ENCODE measurements at regions not wholly inside any gene's neighbourhood (a gene's known extent, or its start where the extent isn't known, plus 50 kb on each side); places are given as distances from the start of the nearest gene placed in this dataset.
"Not testable (repeated sequence)": the region's sequence is repeated elsewhere in the genome, so short reads cannot be mapped to it uniquely, and the experiment has no call there.

- no peak for DNase-seq
These were observed 54.1 kb upstream of the PEG3 start for GRCh38 chr19:56894626-56895025.

- no peak for DNase-seq
These were observed 55.6 kb upstream of the PEG3 start for GRCh38 chr19:56896095-56896494.

- no peak for DNase-seq
These were observed 59.4 kb upstream of the PEG3 start for GRCh38 chr19:56899943-56900342.

DNA sequence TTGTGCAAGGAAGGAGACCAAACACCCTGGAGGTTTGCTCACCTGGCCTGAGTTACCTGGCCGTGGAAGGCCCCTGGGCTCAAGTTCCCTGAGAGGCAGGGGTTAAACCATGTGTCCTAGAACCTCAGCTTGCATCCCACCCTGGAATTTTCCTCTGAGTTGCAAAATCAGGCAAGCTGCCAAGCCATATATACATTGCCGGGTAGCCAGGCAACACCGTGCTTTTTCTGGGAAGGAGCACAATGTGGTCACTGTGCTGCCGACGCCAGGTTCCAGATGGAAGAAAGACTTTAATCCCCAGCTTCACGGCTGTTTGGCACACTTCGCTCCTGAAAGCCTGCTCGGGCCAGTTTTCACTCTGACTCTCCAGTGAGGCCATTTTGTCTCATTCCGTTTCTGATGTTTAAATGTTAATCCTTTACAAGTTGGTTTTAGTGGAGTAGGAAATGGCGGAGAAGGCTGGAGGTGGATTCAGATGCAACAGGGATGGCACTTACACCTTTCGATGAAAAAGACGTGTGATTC, 60.1 kb upstream of the PEG3 start:
- no peak for DNase-seq

- DNase-seq: no peak
These were observed 65.2 kb upstream of the PEG3 start for GRCh38 chr19:56905631-56906150.

- DNase-seq: no peak
These were observed 72.0 kb upstream of the PEG3 start for GRCh38 chr19:56912401-56913112.

- not testable (repeated sequence) for DNase-seq
These were observed 72.6 kb upstream of the PEG3 start for GRCh38 chr19:56913113-56913455.

DNA sequence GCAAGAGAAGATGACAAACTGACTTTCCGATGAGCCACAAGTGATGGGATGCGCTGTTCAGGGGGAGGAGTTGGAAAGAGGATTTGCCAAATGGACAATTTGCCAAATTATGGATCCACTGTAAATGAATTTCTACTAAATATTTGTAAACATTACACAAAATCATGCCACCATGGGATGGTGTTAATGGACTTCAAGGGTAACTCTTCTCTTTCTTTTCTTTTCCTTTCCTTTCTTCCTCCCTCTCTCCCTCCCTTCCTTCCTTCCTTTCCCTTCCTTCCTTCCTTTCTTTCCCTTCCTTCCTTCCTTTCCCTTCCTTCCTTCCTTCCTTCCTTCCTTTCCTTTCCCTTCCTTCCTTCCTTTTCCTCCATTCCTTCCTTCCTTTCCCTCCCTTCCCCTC, 76.0 kb upstream of the PEG3 start:
- DNase-seq: no peak

- no peak for DNase-seq
These were observed 77.0 kb upstream of the PEG3 start for GRCh38 chr19:56917529-56917928.

DNA sequence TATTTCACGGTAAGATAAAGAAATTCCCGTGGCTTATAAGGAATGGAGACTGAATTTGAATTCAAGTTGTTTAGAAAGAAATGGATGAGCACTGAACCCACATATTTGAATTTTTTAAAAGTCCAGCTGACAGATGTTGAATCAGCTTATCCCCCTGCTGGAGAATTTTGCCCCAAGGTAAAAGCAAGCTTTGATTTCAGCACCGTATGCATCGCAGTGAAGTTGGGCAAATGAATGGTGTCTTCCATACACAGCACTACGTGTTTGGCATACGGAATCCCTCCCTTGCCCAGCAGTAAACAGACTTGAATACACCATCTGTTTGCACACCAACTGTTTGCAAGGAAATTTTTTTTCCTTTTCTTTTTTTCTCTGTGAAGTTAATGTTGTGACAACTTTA, 77.5 kb upstream of the PEG3 start:
- no peak for DNase-seq

DNA sequence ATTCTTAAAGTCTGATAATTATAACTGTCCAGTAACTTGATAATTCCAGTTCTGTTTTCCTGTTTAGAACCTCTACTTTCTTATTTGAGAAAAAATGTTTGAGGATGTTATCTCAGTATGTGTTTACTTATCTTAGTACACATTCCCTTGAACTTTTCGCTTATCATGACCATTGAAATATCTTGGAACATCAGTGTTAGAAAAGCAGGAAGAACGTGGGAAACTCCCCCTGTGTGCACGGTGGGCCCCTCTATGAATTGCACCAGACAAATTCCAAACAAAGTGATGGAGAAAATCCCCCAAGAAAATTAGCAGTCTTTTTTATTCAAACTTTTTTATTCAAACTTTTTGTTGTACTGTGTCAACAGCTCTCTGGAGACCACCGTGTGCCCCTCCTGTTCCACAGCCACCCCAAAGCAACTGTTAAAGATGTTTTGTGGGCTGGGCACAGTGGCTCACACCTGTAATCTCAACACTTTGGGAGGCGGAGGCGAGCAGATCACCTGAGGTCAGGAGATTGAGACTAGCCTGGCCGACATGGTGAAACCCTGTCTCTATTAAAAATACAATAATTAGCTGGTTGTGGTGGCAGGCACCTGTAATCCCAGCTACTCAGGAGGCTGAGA, 78.3 kb upstream of the PEG3 start:
- no peak for DNase-seq

GRCh38 chr19:56919308-56919995, 78.9 kb upstream of the PEG3 start:
- DNase-seq: no peak

GRCh38 chr19:56926094-56926493, 85.6 kb upstream of the PEG3 start:
- not testable (repeated sequence) for DNase-seq

GRCh38 chr19:56927294-56927693, 86.8 kb upstream of the PEG3 start:
- no peak for DNase-seq

DNA sequence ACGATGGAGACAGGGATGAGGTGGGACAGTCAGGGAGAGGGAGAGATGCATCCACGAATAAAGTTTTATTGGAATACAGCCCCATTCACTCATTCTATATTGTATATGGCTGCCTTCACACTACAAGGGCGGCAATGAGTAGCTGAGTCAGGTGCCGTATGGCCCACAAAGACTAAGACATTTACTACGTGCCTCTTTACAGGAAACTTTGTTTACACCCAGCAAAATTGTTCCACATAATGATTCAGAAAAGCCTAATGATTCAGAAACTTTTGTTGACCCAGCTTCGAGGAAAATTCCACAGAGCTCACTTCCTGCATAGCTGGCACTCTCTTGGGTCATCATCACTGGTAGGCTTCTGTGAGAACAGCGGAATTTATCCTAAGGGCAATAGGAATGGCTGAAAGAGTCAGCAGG, 87.3 kb upstream of the PEG3 start:
- DNase-seq: peak in 1 of 2 experiments; percentile 38

GRCh38 chr19:56930647-56931535, 90.4 kb upstream of the PEG3 start:
- no peak for DNase-seq

DNA sequence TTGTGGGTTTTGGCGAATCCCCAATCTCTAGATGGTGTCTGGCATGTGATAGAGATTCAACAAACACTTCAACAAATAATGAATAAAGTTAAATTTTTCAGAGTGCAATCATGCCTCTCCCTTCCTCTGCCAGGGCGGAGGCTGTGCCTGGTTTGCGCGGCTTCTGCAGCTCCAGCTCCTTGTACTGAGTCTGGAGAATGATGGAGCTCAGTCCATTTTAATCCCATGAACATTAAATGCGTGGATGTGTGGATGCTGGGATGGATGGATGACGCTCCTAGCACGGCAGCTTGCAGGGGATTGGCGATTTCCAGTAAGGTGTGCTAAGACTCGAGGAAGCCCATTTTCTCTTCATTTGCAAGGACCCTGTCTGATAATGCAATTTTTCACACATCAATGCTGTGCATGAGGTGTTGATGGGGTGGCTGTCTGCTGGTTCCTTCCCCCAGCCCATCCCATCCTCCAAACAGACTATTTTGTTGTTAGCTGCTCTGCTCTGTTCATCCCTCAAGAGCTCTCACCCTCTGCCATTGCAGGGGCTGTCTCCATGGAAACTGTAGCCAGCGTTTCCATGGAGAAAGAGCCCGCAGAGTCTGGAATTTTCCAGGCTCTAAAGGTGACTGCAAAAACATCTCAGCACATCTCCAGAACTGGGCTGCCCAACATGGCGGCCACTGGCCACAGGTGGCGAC, 92.6 kb upstream of the PEG3 start:
- DNase-seq: no peak

DNA sequence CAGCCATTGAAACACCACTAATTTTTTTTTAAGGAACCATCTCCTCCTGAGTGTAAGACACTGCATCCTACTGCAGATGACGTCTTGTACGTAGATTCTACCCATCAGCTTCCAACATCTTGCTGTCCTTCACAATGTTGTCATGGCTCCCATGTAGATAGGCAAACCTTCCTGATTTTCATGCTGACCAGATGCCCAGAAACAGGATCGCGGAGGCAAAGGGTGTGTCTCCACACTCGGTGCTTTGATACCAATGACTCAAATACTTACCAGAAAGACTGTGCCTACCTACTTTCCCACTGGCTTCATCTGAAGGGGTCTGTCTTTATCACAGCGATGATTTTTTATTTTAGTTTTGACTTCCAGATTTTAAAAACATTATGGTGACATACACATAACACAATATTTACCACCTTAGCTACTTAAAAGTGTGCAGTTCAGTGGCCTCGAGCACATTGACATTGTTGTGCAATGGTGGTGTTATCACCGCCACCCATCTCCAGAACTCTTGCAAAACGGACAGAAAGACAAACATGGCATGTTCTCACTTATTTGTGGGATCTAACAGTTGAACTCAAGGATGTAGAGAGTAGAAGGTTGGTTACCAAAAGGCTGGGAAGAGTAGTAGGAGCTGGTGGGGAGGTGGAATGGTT, 94.0 kb upstream of the PEG3 start:
- DNase-seq: no peak

GRCh38 chr19:56939951-56940350, 99.4 kb upstream of the PEG3 start:
- DNase-seq: no peak

DNA sequence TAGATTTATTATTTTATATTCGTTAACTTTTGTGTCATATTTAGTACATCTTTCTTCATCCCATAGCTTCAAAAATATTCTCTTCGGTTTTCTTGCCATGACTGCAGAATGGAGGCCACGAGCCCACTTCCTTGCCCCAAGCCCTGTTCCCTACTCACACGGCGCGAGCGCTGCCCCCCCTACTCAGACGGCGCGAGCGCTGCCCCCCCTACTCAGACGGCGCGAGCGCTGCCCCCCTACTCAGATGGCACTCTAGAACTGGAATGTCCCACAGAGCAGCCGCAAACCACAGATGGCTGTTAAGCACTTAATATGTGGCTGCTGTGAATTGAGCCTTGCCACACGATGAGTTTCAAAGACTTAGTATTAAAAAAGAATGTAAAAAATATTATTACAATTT, 102.2 kb upstream of the PEG3 start:
- no peak for DNase-seq

DNA sequence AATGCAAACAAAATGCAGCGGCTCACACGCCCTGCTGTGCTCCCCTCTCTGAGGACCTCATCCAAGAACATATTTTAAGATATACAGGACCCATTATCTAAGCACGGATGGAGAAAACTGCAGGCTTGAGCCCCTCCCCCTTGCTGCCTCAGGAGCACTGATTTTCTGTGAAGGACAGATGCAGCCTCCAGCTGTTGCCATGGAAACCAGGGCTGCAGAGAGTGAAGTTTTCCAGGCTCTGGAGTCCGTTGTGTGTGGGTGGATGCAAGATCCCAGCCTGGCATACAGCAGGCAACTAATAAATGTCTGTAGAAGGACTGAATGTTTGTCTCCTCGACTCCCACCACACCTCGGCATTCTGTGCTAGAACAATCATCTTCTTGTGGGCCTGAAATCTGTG, 105.6 kb upstream of the PEG3 start:
- no peak for DNase-seq

- DNase-seq: no peak
These were observed 106.7 kb upstream of the PEG3 start for GRCh38 chr19:56947206-56947605.
